Activated CD4-positive, alpha-beta T cell treated with anti-CD3 and anti-CD28 coated beads, Interleukin-10, Interleukin-2, amounts not matched to agents 100 ng/mL and 50 ng/mL, durations not matched to agents 16 hours and 8 hours (primary cell): ENCODE measurements at regions not wholly inside any gene's neighbourhood (a gene's known extent, or its start where the extent isn't known, plus 50 kb on each side); places are given as distances from the start of the nearest gene placed in this dataset.

Source experiments
- DNase-seq: peaks from one replicate; pipeline ENCODE4 v3.0.0-alpha.2; 2020

- DNase-seq = no peak
Measured at GRCh38 chr1:87165177-87165576, 163.5 kb upstream of the LMO4 start.

DNA sequence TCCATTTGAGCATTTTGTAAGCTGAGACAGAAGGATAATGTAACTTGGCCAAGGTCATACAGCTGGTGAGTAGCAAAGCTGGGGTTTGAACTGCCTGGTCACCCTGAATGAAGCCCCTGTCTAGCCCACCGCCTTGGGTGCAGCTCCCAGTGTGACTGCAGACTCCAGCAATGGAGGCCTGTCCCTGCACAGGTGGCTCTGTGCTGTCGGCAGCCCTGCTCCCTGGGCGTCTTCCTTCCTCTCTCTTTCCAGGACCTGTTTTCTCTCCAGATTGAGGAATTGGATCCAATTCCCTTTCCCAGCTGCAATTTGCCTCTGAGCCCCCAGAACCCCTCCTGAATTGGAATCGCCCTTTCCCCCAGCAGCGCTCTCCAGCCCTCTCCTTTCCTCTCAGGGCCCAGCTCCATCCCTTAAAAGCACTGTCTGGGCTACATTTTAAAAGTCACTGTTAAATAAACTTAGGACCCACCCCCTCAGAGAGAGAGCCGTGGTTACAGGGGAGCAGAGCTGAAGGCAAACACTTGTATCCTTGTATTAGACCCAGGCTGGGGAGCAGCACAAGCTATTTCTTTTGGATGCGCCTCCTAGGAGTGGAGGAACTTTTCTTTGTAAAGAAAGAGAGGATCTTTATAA is 161.4 kb upstream of the LMO4 start:
- DNase-seq = no peak

DNA sequence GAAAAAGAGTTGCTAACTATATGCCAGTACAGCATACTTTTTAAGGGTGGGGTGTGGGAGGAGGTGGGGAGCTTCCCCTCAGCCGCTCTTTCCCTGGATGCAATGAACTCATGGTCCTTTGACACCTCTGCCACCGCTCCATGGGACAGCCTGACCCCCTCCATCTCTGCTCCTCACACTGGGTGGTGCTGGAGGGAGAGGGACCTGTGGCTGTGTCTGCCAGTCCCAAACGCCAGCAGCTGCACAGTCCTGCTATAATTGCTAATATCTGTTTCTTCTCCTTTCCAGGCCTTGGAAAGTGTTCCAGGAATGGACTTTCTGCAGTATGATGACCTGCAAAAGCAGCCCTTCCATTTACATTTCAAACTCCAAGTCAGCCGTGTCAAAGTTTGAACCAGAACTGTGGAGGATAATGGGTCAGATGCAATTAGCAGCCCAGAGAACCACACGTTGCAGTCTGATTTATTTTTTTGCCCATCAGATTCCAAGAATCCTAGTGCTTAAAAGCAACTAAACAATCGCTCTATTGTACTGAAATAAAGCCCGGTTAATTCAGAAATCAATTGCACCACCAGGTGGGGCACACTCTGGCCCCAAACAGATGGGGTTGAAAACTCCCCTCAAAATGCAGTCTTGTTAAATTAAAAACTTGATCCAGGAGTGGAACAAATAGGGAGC is 160.7 kb upstream of the LMO4 start:
- no peak for DNase-seq

DNA sequence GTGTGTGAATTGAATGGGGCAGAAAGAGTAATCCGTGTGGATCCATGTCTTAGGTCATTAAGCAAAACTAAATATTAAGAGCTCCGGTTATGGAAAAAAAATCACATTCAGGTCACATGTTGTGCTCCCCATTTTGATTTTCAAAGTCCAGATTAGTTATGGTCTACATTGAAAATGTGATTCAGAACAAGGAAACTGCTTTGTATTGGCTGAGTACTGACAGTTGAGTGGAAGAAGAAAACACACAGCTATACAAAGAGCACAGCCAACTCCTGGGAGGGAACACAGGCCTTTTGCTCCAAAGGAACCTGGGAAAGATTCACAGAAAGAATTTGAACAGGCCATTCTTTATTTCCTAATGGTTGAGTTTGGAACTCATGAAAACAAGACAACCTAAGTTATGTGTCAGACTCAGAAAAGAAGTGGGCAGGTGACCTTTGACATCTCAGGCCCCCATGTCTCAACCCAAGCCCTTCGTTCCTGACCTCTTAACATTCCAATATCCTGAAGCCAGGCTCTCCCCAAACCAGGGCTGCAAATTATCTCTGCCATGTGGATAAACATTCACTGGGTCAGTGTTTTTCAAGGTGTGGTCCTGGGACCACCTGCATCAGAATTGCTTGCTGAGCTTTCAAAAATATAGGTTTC is 159.3 kb upstream of the LMO4 start:
- no peak for DNase-seq

DNA sequence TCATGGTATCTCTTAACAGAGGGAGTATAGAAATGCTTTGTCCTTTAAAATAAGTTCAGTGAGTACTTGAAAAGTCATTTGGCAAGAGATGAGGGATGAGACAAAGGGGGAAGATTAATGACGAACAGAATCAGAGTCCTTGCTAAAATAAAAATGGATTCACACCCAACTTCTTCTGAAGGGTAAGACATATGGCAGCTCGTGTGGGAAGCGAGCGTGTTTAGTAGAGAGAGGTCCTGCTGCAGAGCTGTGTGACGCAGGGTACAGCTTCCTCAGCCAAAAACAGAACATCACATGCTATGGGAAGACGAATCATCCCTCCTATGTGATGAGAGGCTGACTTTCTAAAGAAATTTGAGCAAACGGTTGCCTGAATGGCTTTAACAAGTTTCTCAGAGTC is 158.5 kb upstream of the LMO4 start:
- no peak for DNase-seq

- no peak for DNase-seq
Measured at GRCh38 chr1:87170931-87171598, 157.6 kb upstream of the LMO4 start.

DNA sequence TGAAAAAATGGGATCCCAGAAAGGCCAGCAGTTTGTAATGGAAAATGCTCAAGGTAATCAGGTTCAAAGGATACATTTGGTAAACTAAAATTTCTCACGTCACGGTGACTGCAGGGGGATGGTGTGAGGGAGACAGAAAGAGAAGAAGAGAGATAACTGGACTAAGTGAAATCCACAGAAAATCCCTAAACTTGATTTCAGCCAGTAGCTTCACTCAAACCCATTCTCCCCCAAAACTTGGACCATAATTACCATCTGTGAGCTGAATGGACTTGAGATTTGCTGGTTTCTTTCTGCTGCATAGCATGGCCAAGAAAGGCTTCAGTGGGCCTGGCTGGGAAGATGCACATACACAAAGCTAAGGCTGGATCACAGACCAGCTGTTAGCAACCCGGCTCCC is 155.4 kb upstream of the LMO4 start:
- no peak for DNase-seq

- DNase-seq = no peak
Measured at GRCh38 chr1:87174724-87175245, 153.9 kb upstream of the LMO4 start.

GRCh38 chr1:87176087-87176486 is 152.6 kb upstream of the LMO4 start:
- no peak for DNase-seq

DNA sequence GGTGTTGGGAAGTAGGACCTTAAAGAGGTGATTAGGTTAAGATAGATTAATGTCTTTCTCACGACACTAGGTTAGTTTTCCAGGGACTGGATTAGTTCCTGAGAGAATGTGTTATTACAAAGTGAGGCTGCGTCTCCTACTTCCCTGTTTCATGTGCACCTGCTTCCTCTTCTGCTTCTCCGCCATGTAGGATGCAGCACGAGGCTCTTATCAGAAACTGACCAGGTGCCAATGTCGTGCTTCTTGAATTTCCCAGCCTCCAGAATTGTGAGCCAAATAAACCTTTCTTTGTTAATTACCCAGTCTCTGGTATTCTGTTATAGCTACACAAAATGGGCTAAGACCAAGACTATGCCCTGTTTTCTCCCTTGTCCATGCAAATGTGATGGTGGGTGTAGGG is 152.2 kb upstream of the LMO4 start:
- DNase-seq = no peak

- DNase-seq = no peak
Measured at GRCh38 chr1:87178441-87178840, 150.2 kb upstream of the LMO4 start.

- no peak for DNase-seq
Measured at GRCh38 chr1:87179076-87179810, 149.4 kb upstream of the LMO4 start.

GRCh38 chr1:87179851-87180519 is 148.7 kb upstream of the LMO4 start:
- no peak for DNase-seq

DNA sequence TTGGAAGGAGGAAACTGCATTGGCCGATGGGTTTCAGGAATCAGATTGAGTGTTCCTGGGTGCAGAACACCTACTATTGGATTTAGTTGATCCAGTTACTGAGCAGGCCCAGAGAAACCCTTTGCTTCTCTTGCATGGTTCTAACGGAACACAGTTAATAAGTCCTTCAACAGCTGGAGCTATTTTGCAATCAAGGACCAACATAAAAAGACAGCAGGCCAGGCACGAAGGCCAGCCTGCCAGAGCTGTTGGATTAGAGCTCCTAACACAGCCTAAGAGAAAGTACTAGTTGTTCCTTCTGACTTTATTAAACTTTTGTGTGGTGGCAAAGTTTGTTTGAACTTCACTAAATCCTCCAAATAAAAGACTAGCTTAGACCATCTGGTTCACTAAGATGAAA is 148.0 kb upstream of the LMO4 start:
- no peak for DNase-seq

GRCh38 chr1:87182611-87183010 is 146.1 kb upstream of the LMO4 start:
- no peak for DNase-seq

- DNase-seq = no peak
Measured at GRCh38 chr1:87185077-87185476, 143.6 kb upstream of the LMO4 start.

- no peak for DNase-seq
Measured at GRCh38 chr1:87186346-87186745, 142.3 kb upstream of the LMO4 start.

GRCh38 chr1:87188640-87189039 is 140.0 kb upstream of the LMO4 start:
- DNase-seq = no peak

DNA sequence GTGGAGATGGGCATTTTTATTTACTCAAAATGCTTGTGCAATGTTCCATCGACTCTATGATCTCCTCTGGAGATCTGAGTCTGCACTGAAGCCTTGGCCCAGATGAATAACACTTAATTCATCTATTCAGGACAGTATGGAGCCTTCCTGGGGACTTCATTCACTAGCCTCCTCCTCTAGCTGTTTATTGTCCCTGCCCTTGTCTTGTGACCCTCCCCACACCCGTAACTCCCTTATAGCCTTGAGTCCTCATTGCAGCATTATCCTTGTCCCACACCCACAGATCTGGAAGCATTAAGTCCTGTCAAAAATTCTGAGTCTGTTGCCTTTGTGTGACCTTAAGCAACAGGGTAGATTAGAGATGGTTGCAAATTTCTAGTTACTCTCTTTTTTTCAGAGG is 138.3 kb upstream of the LMO4 start:
- no peak for DNase-seq

DNA sequence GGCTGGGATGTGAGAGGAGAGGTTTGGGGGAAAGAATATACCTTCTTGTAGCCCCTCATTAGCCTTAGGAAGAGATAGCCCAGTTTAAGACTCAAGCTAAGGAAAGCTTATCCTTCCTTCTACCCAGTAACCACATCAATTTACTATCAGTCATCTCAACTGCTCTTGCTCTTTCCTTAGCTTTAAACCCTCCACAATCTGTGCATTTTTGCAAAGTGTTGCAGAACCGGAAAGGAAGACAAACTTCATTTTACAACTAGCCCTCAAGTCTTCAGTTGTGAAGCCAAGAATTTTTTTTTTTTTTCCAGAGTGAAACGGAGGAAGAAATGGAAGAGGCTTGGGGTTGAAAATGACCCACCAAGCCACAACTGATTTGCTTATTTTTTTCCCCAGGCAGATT is 137.0 kb upstream of the LMO4 start:
- DNase-seq = no peak

GRCh38 chr1:87194271-87194774 is 134.4 kb upstream of the LMO4 start:
- no peak for DNase-seq

DNA sequence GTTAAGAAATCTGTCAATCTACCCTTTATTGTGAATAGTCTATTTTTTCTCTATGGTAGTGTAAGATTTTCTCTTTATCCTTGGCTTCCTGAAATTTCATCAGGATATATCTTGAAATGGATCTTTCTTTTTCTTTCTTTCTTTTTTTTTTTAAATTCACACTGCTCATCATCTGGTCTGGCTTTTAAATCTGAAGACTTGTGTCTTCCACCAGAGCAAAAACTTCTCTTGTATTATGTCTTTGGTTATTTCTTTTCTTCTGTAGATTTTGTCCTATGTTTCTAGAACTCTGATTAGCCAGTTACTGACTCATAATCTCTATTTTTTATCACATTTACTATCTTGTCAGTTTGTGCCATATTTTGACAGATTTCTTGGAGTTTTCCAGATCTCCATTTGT is 133.8 kb upstream of the LMO4 start:
- no peak for DNase-seq
